Inferior parietal cortex (tissue), 1 donor: ENCODE measurements at regions not wholly inside any gene's neighbourhood (a gene's known extent, or its start where the extent isn't known, plus 50 kb on each side); places are given as distances from the start of the nearest gene placed in this dataset.

Experiments used
- DNase-seq: peaks from one replicate; pipeline ENCODE4 v3.0.0-alpha.2; 2016; ENCODE audit errors: extremely low spot score

- no peak for DNase-seq
Measured at GRCh38 chr18:77906103-77906892, 656.6 kb downstream of the GALR1 start.

GRCh38 chr18:77910347-77910746 is 660.7 kb downstream of the GALR1 start:
- no peak for DNase-seq

GRCh38 chr18:77911971-77912605 is 662.4 kb downstream of the GALR1 start:
- no peak for DNase-seq

GRCh38 chr18:77918730-77919129 is 669.1 kb downstream of the GALR1 start:
- no peak for DNase-seq

- DNase-seq = no peak
Measured at GRCh38 chr18:77919923-77920322, 670.3 kb downstream of the GALR1 start.

GRCh38 chr18:77935342-77935741 is 685.7 kb downstream of the GALR1 start:
- DNase-seq = no peak

GRCh38 chr18:77940566-77940965 is 690.9 kb downstream of the GALR1 start:
- no peak for DNase-seq

- DNase-seq = no peak
Measured at GRCh38 chr18:77944533-77944932, 694.9 kb downstream of the GALR1 start.

- DNase-seq = no peak
Measured at GRCh38 chr18:77948567-77948966, 698.9 kb downstream of the GALR1 start.

- DNase-seq = no peak
Measured at GRCh38 chr18:77949355-77949973, 699.8 kb downstream of the GALR1 start.

GRCh38 chr18:77959248-77959647 is 709.6 kb downstream of the GALR1 start:
- no peak for DNase-seq

- no peak for DNase-seq
Measured at GRCh38 chr18:77960791-77961410, 711.3 kb downstream of the GALR1 start.

GRCh38 chr18:77967071-77967470 is 717.4 kb downstream of the GALR1 start:
- DNase-seq = no peak

- DNase-seq = no peak
Measured at GRCh38 chr18:77967791-77968190, 718.1 kb downstream of the GALR1 start.

- DNase-seq = no peak
Measured at GRCh38 chr18:77969972-77970371, 720.3 kb downstream of the GALR1 start.

- DNase-seq = no peak
Measured at GRCh38 chr18:77970814-77971213, 721.2 kb downstream of the GALR1 start.

GRCh38 chr18:77973745-77974144 is 724.1 kb downstream of the GALR1 start:
- DNase-seq = no peak

- no peak for DNase-seq
Measured at GRCh38 chr18:77974329-77974728, 724.7 kb downstream of the GALR1 start.

- no peak for DNase-seq
Measured at GRCh38 chr18:77977331-77977730, 727.7 kb downstream of the GALR1 start.

GRCh38 chr18:77980275-77980674 is 730.6 kb downstream of the GALR1 start:
- no peak for DNase-seq

- no peak for DNase-seq
Measured at GRCh38 chr18:77981874-77982273, 732.2 kb downstream of the GALR1 start.

GRCh38 chr18:77983270-77983669 is 733.6 kb downstream of the GALR1 start:
- no peak for DNase-seq

- DNase-seq = no peak
Measured at GRCh38 chr18:77984178-77984577, 734.5 kb downstream of the GALR1 start.
